GM12878 (cell line): ENCODE measurements at regions not wholly inside any gene's neighbourhood (a gene's known extent, or its start where the extent isn't known, plus 50 kb on each side); places are given as distances from the start of the nearest gene placed in this dataset.

Source experiments
- ATAC-seq: fragments of 200-7000 bp; cut with Tn5 transposase; 3 replicates; pipeline ENCODE4 v1.9.1; 2020; ENCODE audit warnings: mild to moderate bottlenecking, moderate library complexity
- BruUV-seq: library from RNA; stranded (reverse); fragments of 400-500 nt; replicated peaks from 2 replicates; lab custom pipeline; 2021; lab: Mats Ljungman, UMichigan
- CTCF ChIA-PET: fragments of 300-600 bp; sonication (Branson Sonifier 250); formaldehyde crosslinking; extraction: SDS; loops from one replicate; lab custom pipeline; 2021; ENCODE audit warnings: inconsistent platforms; lab: Yijun Ruan, JAX
- POLR2A ChIA-PET: fragments of 350-600 bp; formaldehyde crosslinking; extraction: SDS; loops from one replicate; lab custom pipeline; 2021; ENCODE audit warnings: inconsistent platforms; lab: Charles Lee
- RAD21 ChIA-PET: fragments of 300-600 bp; sonication (Branson Sonifier 250); formaldehyde crosslinking; loops from one replicate; lab custom pipeline; 2023; ENCODE audit warnings: antibody characterized with exemption; ENCODE audit not compliant: unreplicated experiment; lab: Charles Lee
- SMC1A ChIA-PET: fragments of 300-600 bp; sonication (Branson Sonifier 250); formaldehyde crosslinking; loops from one replicate; lab custom pipeline; 2023; ENCODE audit not compliant: unreplicated experiment, uncharacterized antibody; lab: Charles Lee
- DNase-seq: peaks from one replicate; pipeline ENCODE4 v3.0.0-alpha.2; 2011; ENCODE audit warnings: low read depth, low spot score
- FAIRE-seq: peaks from 3 replicates; lab custom pipeline; 2011; peaks lifted over from hg19 to GRCh38; lab: Jason Lieb, UNC
- H2AFZ ChIP-seq: 2 replicates; pipeline ENCODE4 v1.6.0; 2011; ENCODE audit warnings: low read depth, low read length, control low read depth; ENCODE audit not compliant: control insufficient read depth
- H3K27ac ChIP-seq: 2 replicates; pipeline ENCODE4 v1.5.1; 2011; ENCODE audit warnings: control low read depth; ENCODE audit not compliant: control insufficient read depth, insufficient read depth
- H3K27me3 ChIP-seq, 2 experiments: replicated peaks in 1 of 2; 2 replicates each; pipeline versions ENCODE4 v1.6.0 to v1.6.1; 2011; ENCODE audit warnings: low read length in 1 of 2; ENCODE audit not compliant: control insufficient read depth in 2 of 2, insufficient read depth in 2 of 2
- H3K36me3 ChIP-seq, 2 experiments: 2 replicates each; pipeline ENCODE4 v1.5.1; 2011; ENCODE audit warnings: low read length in 1 of 2; ENCODE audit not compliant: control insufficient read depth in 2 of 2, insufficient read depth in 2 of 2
- H3K4me1 ChIP-seq: 2 replicates; pipeline ENCODE4 v1.6.1; 2011; ENCODE audit warnings: mild to moderate bottlenecking, low read length, moderate library complexity, mixed read lengths; ENCODE audit not compliant: control insufficient read depth, insufficient read depth
- H3K4me2 ChIP-seq: 2 replicates; pipeline ENCODE4 v1.6.0; 2011; ENCODE audit warnings: control low read depth; ENCODE audit not compliant: control insufficient read depth, insufficient read depth
- H3K4me3 ChIP-seq: fragments of 200-600 bp; sonication (generic); 2 replicates; pipeline ENCODE4 v1.5.1; 2016
- H3K79me2 ChIP-seq: 2 replicates; pipeline ENCODE4 v1.6.0; 2011; ENCODE audit warnings: low read length; ENCODE audit not compliant: control insufficient read depth, insufficient read depth
- H3K9ac ChIP-seq: 2 replicates; pipeline ENCODE4 v1.8.0; 2011; ENCODE audit warnings: low read length, control low read depth, mixed read lengths; ENCODE audit not compliant: control insufficient read depth, insufficient read depth
- H3K9me3 ChIP-seq: replicated peaks from 3 replicates; pipeline ENCODE4 v1.5.1; 2011; ENCODE audit warnings: mild to moderate bottlenecking, low read length; ENCODE audit not compliant: control insufficient read depth, insufficient read depth
- H4K20me1 ChIP-seq: 2 replicates; pipeline ENCODE4 v1.6.0; 2011; ENCODE audit not compliant: control insufficient read depth, insufficient read depth
- CHD2 ChIP-seq: IDR thresholded peaks from 2 replicates; pipeline ENCODE4 v1.6.1; 2011; ENCODE audit warnings: low read depth, low read length, improper control_type of control experiment, borderline replicate concordance
- DPF2 ChIP-seq: fragments of 450-650 bp; IDR thresholded peaks from 2 replicates; pipeline ENCODE4 v1.6.1; 2017; ENCODE audit warnings: mild to moderate bottlenecking
- ETV6 ChIP-seq, 2 experiments: fragments of 450-650 bp in 1 of 2; IDR thresholded peaks in 1 of 2; conservative IDR thresholded peaks in 1 of 2; 2 replicates each; pipeline ENCODE4 v1.6.1; 2014; ENCODE audit warnings: antibody characterized with exemption in 1 of 2, borderline replicate concordance in 1 of 2, low read depth in 1 of 2, mild to moderate bottlenecking in 1 of 2, moderate library complexity in 1 of 2
- FOS ChIP-seq: IDR thresholded peaks from 3 replicates; pipeline ENCODE4 v1.6.1; 2011; ENCODE audit warnings: borderline replicate concordance; ENCODE audit not compliant: insufficient read length; ENCODE audit errors: extremely low read depth
- MYB ChIP-seq: fragments of 150-350 bp; IDR thresholded peaks from 2 replicates; pipeline ENCODE4 v1.6.1; 2014; ENCODE audit warnings: mild to moderate bottlenecking, low read depth, low read length, borderline replicate concordance
- POLR2AphosphoS2 ChIP-seq: IDR thresholded peaks from 2 replicates; pipeline ENCODE4 v1.6.1; 2011; ENCODE audit warnings: low read depth, mild to moderate bottlenecking, low read length, improper control_type of control experiment, moderate library complexity
- SREBF1 ChIP-seq: IDR thresholded peaks from 2 replicates; pipeline ENCODE4 v1.6.1; 2012; ENCODE audit warnings: mild to moderate bottlenecking, low read length
- TCF7 ChIP-seq: IDR thresholded peaks from 2 replicates; pipeline ENCODE4 v1.6.1; 2014; ENCODE audit warnings: antibody characterized with exemption, borderline replicate concordance
- ZBED1 ChIP-seq: IDR thresholded peaks from 2 replicates; pipeline ENCODE4 v1.6.1; 2016; ENCODE audit warnings: borderline replicate concordance
- WGBS: methylation state at CpG from one replicate; pipeline ENCODE4 v1.1.6; 2016; ENCODE audit warnings: low lambda C conversion rate; ENCODE audit not compliant: insufficient replicate concordance, insufficient coverage; ENCODE audit errors: missing lambda C conversion rate; 5-methylcytosine and 5-hydroxymethylcytosine counted together
- in situ Hi-C: fragments of 300-500 bp; cut with MboI; formaldehyde crosslinking; loops from 9 replicates; pipeline ENCODE4 v1.14.3; 2018; ENCODE audit warnings: mixed read lengths
- intact Hi-C: fragments of 100-400 bp; cut with micrococcal nuclease; formaldehyde crosslinking; loops from one replicate; pipeline ENCODE4 v1.14.2; 2022; ENCODE audit not compliant: unreplicated experiment

DNA sequence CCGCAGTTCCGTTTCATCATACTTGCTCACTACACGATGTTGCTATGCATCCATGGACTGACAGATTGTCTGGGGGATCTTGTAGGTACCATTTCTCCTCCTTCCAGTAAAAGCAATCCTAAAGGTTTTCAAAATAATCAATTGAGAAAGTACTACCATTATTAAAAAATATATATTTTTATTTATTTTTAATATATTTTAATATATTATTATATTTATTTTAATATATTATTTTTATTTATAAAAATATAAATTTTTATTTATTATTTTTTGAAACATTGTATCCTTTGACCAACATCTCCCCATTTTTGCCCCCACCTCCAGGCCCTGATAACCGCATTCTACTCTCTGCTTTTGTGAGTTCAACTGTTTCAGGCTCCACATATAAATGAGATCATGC, 237.6 kb upstream of the IRX4 start:
- FAIRE-seq = no peak
- POLR2A ChIA-PET = no interaction called here
- no TSS peak for BruUV-seq

DNA sequence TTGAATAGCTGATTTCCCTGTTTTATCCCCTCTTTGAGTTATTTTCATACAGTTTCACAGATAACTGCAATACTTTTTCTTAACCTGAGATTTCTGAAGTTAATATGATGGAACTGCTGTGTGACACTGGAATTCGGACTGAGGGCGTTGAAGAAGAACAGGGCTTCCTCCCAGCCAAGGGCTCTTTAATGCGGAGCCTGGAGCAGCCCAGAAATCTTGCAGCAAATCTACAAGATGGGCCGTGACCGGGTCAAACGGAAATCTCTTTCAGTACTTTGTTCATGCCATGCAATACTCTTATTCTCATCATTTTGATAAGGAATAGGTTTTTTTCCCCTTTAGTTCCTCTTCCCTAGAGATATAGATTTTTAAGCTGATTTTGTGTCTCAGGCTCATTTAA, 236.8 kb upstream of the IRX4 start:
- H3K36me3 ChIP-seq = no peaks in the 10 kb centered on the region
- H3K4me1 ChIP-seq = no peaks in the 10 kb centered on the region
- no peak overlapping the region for H3K4me3 ChIP-seq
- no peak overlapping the region for H3K27ac ChIP-seq
- no peak for DNase-seq
- POLR2A ChIA-PET = no interaction called here
- no TSS peak for BruUV-seq
- in situ Hi-C loops (no loop called here), intact Hi-C loops (no loop called here)
- no peaks in the 10 kb centered on the region for H3K79me2 ChIP-seq
- H3K9ac ChIP-seq = no peak overlapping the region
- H3K27me3 ChIP-seq = no peaks in the 10 kb centered on the region
- RAD21 ChIA-PET = no interaction called here
- no peak for FAIRE-seq
- no peaks in the 10 kb centered on the region for H4K20me1 ChIP-seq
- H2AFZ ChIP-seq = no peak overlapping the region
- WGBS = 50% methylated on average over 6 of the region's 6 CpGs
- no peak overlapping the region for H3K4me2 ChIP-seq
- no peaks in the 10 kb centered on the region; the same call in 2 of the 3 replicates for H3K9me3 ChIP-seq
- TF ChIP-seq FOS (no peak), ZBED1 (no peak), DPF2 (no peak), SREBF1 (no peak), ETV6 (conservative IDR thresholded peaks at IDR 0.05 in 1 of 2, IDR thresholded peaks at IDR 0.05 in 1 of 2; ENCODE audit: borderline replicate concordance in 1 of 2, low read depth in 1 of 2) (no peak), CHD2 (no peak), MYB (no peak), POLR2AphosphoS2 (no peak)
- CTCF ChIA-PET = no interaction called here
- ATAC-seq = no peak
- SMC1A ChIA-PET = no interaction called here

More for the DNA sequence above, 237.6 kb upstream of the IRX4 start:
- ChIA-PET RAD21 (no interaction called here), SMC1A (no interaction called here)
- Histone ChIP-seq H3K79me2 (no peaks in the 10 kb centered on the region), H3K27me3 (no peaks in the 10 kb centered on the region), H3K36me3 (no peaks in the 10 kb centered on the region), H3K4me2 (no peak overlapping the region), H4K20me1 (no peaks in the 10 kb centered on the region), H3K27ac (no peak overlapping the region), H2AFZ (no peak overlapping the region)
- 70% methylated on average over 4 of the region's 4 CpGs for WGBS
- DNase-seq (no peak), ATAC-seq (no peak)
- TF ChIP-seq TCF7 = no peak
- TF ChIP-seq, all 136 proteins: peak for 0
- in situ Hi-C loops (no loop called here), intact Hi-C loops (no loop called here)
- CTCF ChIA-PET = no interaction called here
- no peaks in the 10 kb centered on the region; the same call in 2 of the 3 replicates for H3K9me3 ChIP-seq
- no peak overlapping the region for H3K9ac ChIP-seq
- H3K4me3 ChIP-seq = no peak overlapping the region
- H3K4me1 ChIP-seq = no peaks in the 10 kb centered on the region
